HG03066 (cell line): ENCODE measurements at regions not wholly inside any gene's neighbourhood (a gene's known extent, or its start where the extent isn't known, plus 50 kb on each side); places are given as distances from the start of the nearest gene placed in this dataset.

Source experiments
- ATAC-seq: cut with Tn5 transposase; IDR thresholded peaks from one replicate; pipeline ENCODE4 v1.9.1; 2021; ENCODE audit warnings: low read depth; ENCODE audit not compliant: unreplicated experiment

- no peak for ATAC-seq
These were observed 55.2 kb downstream of the TTC32 start for GRCh38 chr2:19846567-19846966.

DNA sequence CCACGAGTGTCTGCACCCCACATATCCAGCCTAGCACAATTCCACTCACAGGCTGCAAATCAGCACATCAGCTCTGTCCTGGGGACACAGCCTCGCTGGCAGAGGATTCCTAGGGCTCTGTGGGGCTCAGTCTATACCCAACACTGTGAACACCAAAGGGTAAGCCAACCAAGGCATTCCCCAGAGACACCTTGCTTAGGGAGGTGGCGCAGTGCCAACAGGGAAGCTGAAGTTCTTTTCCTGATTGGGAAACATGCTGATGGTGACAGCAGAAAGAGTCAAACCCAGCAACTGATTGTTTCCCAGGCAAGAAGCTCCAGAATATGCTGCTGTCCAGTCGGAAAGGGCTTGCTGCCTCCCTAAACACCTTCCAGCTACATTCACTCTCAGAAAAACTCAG is 55.8 kb downstream of the TTC32 start:
- ATAC-seq = no peak

- ATAC-seq = no peak
These were observed 56.4 kb downstream of the TTC32 start for GRCh38 chr2:19845323-19845920.

GRCh38 chr2:19844750-19845149 is 57.0 kb downstream of the TTC32 start:
- ATAC-seq = no peak

DNA sequence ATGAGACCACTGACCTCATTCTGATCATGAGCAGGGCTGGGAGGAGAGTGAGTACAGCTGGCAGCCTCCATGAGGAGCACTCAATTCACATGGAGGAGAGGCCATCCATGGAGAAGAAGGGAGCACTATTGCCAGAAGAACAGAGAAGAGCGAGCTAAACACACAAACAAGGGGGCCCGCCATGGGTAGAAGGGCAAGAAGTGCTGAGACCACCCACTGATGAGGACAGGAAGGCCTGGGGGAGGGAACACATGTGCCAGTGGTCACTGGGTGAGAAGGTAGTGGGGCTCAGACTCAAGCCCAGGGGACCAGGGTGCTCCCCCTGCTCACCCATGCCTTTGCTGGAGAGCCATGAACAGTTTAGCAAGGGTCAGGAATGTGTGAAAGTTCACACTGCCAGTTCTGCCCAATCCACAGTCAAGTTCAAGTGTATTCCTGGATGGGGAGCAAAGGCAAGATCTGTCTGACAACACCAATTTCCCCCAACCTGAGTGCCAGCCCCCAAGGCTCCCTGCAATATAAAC is 57.7 kb downstream of the TTC32 start:
- ATAC-seq = no peak

- no peak for ATAC-seq
These were observed 59.7 kb downstream of the TTC32 start for GRCh38 chr2:19841918-19842693.

DNA sequence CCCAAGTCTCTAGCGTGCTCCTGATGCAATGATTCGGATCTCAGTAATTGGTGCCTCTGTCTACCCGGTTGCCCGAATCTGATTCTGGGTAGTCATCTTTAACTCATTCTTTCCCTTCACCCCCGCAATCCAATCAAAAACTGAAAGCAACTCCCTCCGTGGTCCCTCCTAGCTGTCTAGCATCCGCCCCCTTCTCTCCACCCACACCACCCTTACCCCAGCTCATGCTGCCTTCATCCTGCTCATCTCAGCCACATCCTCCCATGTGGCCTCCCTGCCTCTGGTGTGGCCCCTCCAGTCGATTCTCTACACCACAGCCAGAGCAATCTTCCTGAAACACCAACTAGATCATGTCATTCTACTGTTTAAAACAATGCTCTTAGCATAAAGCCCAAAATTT is 62.3 kb downstream of the TTC32 start:
- no peak for ATAC-seq

- no peak for ATAC-seq
These were observed 63.2 kb downstream of the TTC32 start for GRCh38 chr2:19838616-19839015.

DNA sequence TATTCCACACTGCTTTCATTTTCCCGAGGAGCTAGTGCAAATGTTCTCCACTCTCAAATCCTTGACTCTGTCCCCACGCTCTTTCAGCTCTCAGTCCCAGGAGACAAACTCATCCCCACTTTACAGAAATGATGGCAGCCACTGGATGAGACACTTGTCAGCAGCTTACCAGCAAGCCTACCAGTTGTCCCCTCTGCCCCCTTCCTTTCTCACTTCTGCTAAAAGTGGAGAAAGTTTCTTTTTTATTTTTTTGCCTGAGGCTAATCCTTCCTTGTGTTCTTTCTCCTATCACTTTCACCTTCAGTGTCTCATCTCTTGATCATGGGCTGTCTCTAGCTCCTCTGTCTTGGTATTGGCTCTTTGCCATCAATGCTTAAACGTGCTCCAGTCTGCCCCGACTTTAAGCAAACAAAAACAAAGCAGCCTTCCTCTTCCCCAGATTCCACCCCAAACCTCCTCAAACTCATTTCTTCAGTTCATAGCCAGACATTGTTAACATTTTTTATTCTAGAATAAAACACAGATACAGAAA is 64.5 kb downstream of the TTC32 start:
- no peak for ATAC-seq

DNA sequence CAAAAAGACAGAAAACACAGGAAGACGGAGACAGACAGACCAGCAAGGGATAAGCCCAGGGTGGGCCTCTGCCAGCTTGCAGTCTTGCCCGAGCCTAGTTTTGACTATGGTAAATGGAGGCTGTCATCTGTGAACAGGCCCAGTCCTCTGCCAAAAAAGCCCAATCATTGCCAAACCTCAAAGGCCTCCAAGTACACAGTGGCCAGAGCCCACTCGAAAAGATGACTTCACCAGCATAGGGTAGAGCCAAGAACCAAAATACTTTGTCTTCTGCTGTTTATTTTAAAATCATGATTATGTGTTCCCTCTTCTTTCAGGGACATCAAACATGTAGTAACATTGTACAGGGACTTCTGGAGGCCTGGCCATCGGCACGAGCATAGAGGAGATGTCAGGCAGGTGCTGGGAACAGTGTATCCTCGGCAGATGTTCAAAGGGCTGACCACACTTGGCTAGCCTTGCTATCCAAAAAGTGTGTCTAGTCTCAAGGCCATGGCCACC is 66.0 kb downstream of the TTC32 start:
- no peak for ATAC-seq

- no peak for ATAC-seq
These were observed 67.8 kb downstream of the TTC32 start for GRCh38 chr2:19833978-19834377.

DNA sequence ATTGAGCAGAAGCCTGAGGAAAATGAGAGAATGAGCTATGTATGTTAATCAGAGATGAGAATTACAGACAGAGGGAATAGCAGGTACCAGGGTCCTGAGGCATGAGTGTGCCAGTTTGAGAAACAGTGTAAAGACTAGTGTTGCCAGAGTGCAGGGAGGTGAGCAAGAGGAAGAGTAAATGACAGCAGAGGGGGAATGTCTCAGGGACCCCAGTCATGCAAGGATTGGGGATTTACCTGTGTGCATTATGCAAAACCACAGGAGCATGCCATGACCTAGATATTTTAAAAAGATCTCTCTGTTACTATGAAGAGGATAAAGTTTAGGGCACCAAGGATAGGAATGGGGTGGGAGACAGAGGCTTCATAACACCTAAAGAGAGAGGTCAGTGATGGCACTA is 72.1 kb downstream of the TTC32 start:
- ATAC-seq = no peak

GRCh38 chr2:19826874-19827273 is 74.9 kb downstream of the TTC32 start:
- ATAC-seq = no peak

DNA sequence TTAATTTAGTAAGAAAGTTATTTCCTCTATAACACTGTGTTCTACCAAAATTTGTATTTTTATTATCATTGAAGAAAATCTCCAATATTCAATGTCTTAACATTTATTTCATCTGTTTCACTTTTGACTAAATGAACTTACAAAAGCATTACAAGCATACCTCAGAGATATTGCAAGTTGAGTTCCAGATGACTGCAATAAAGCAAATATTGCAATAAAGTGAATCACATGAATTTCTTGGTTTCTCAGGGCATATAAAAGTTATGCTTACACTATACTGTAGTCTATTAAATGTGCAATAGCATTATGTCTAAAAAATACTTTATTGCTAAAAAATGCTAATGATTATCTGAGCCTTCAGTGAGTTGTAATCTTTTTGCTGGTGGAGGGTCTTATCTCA is 78.3 kb downstream of the TTC32 start:
- no peak for ATAC-seq

GRCh38 chr2:19819097-19820065 is 82.4 kb downstream of the TTC32 start:
- no peak for ATAC-seq

GRCh38 chr2:19818543-19818942 is 83.2 kb downstream of the TTC32 start:
- no peak for ATAC-seq

DNA sequence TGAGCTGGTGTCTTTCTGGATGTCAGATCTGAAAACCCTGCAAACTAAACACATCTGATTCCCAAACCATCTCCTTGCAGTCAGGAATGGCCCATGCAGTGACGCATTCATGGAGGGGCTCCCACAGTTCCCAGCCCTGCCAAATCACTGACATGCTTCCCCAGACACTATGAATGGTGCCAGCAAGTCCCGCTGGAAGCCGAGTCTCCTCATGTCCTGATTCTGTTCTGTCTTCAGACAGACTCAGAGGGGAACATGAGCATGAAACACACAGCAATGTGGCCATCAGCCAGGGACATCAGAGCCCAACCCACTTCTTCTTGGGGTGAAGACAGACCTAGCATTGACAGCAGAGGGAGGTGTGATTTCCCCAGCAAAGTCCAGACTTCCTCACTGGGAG is 83.7 kb downstream of the TTC32 start:
- no peak for ATAC-seq

DNA sequence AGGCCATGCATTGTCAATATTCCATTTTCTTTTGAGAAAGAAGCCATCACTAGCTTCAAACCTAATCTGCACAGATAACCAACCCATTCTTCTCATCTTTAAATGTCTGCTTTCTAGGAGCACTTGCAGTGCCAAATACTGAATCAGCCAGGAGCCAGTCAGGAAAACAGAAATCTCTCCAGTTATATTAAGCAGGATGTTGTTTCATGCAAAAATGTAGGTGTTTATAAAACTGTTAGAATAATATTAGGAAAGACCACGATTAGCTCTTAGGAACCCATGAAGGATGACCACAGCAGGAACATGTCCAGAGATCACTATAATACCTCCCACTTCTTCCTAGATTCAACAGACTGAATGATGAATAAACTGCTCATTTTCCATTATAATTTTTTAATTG is 86.0 kb downstream of the TTC32 start:
- no peak for ATAC-seq

DNA sequence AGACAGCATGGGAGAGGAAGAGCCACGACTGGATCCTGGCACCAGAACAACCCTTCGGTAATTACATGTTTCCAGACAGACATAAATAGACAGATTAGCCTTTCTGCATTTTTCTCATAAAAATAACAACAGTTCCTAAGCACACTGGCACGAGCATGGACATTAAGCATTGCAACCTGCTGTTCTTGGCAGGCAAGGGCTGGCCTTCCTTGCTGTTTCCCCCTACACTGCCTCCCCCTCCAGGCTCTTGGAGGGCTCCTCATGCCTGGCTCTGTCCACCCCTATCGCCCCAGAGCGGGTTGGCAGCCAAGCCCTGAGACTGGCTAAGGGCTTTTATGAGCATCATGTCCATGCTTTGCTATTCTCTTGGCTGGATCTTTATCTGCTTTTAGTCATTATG is 89.6 kb downstream of the TTC32 start:
- ATAC-seq = no peak

DNA sequence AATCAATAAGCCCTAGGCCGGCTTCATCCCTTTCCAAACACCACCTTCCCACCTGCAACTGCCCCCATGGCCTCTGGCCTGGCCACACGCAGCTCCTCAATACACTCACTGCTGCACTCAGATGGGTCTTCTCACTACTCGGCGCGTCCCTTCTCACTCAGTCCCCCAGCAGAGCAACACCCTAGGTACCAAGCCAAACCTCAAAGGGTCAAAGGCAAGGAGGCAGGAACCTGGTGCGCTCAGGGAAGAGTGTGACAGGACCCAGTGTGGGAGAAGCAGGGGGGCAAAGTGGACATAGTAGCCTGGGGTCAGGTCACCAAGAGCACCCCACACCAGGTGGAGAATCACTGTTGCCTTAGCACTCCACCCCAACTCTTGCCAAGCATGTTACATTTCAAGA is 90.6 kb downstream of the TTC32 start:
- ATAC-seq = no peak

GRCh38 chr2:19810637-19811036 is 91.1 kb downstream of the TTC32 start:
- ATAC-seq = no peak
